ENCODE measurements at regions not wholly inside any gene's neighbourhood (a gene's known extent, or its start where the extent isn't known, plus 50 kb on each side); places are given as distances from the start of the nearest gene placed in this dataset.

GRCh38 chr12:33044447-33044846, 147.9 kb upstream of the PKP2 start:
- no peak for TF ChIP-seq POLR2A (IDR thresholded peaks at IDR 0.05)
- TF ChIP-seq, protein P1, sequence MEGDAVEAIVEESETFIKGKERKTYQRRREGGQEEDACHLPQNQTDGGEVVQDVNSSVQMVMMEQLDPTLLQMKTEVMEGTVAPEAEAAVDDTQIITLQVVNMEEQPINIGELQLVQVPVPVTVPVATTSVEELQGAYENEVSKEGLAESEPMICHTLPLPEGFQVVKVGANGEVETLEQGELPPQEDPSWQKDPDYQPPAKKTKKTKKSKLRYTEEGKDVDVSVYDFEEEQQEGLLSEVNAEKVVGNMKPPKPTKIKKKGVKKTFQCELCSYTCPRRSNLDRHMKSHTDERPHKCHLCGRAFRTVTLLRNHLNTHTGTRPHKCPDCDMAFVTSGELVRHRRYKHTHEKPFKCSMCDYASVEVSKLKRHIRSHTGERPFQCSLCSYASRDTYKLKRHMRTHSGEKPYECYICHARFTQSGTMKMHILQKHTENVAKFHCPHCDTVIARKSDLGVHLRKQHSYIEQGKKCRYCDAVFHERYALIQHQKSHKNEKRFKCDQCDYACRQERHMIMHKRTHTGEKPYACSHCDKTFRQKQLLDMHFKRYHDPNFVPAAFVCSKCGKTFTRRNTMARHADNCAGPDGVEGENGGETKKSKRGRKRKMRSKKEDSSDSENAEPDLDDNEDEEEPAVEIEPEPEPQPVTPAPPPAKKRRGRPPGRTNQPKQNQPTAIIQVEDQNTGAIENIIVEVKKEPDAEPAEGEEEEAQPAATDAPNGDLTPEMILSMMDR (IDR thresholded peaks at IDR 0.05): no peak

Measured in esophagus squamous epithelium (tissue), 4 donors.